HUES6 (cell line): ENCODE measurements at regions not wholly inside any gene's neighbourhood (a gene's known extent, or its start where the extent isn't known, plus 50 kb on each side); places are given as distances from the start of the nearest gene placed in this dataset.

Experiments used
- H3K27ac ChIP-seq: 2 replicates; pipeline ENCODE4 v1.7.0; 2013; ENCODE audit warnings: low read depth, mild to moderate bottlenecking, low read length, inconsistent platforms
- H3K27me3 ChIP-seq: 2 replicates; pipeline ENCODE4 v1.6.1; 2013; ENCODE audit warnings: low read length; ENCODE audit not compliant: control insufficient read depth, insufficient read depth
- H3K36me3 ChIP-seq: 2 replicates; pipeline ENCODE4 v1.6.1; 2013; ENCODE audit warnings: low read length; ENCODE audit not compliant: control insufficient read depth, insufficient read depth
- H3K4me1 ChIP-seq: 2 replicates; pipeline ENCODE4 v1.6.1; 2013; ENCODE audit warnings: low read length; ENCODE audit not compliant: control insufficient read depth, insufficient read depth
- H3K4me3 ChIP-seq: 2 replicates; pipeline ENCODE4 v1.5.1; 2013; ENCODE audit warnings: low read depth, low read length
- H3K9ac ChIP-seq: one replicate; pipeline ENCODE4 v1.6.1; 2013; ENCODE audit warnings: mild to moderate bottlenecking, low read length
- H3K9me3 ChIP-seq: 2 replicates; pipeline ENCODE4 v1.6.1; 2013; ENCODE audit warnings: low read depth, low read length; ENCODE audit not compliant: control insufficient read depth, insufficient read depth

GRCh38 chr11:127339376-127339775 is 338.8 kb upstream of the KIRREL3 start:
- Histone ChIP-seq H3K4me1 (no peaks in the 10 kb centered on the region; the same call in 1 of the 2 replicates), H3K36me3 (no peaks in the 10 kb centered on the region), H3K9ac (no peak overlapping the region), H3K4me3 (no peak overlapping the region), H3K9me3 (peaks cover 12% of the 10 kb centered on the region), H3K27ac (no peak overlapping the region), H3K27me3 (no peaks in the 10 kb centered on the region)

GRCh38 chr11:127338380-127339259 is 338.1 kb upstream of the KIRREL3 start:
- Histone ChIP-seq H3K9ac (no peak overlapping the region), H3K27me3 (no peaks in the 10 kb centered on the region), H3K4me1 (no peaks in the 10 kb centered on the region; the same call in 1 of the 2 replicates), H3K9me3 (peaks cover 12% of the 10 kb centered on the region), H3K4me3 (no peak overlapping the region), H3K36me3 (no peaks in the 10 kb centered on the region), H3K27ac (peak overlapping the region; percentile 2; the same call in 1 of the 2 replicates)

- H3K36me3 ChIP-seq = no peaks in the 10 kb centered on the region
- H3K27me3 ChIP-seq = no peaks in the 10 kb centered on the region
- H3K27ac ChIP-seq = no peak overlapping the region
- no peak overlapping the region for H3K4me3 ChIP-seq
- H3K9me3 ChIP-seq = peaks cover 8% of the 10 kb centered on the region; the same call in 1 of the 2 replicates
- no peaks in the 10 kb centered on the region; the same call in 1 of the 2 replicates for H3K4me1 ChIP-seq
- no peak overlapping the region for H3K9ac ChIP-seq
Observed at GRCh38 chr11:127334466-127334865, 333.9 kb upstream of the KIRREL3 start.

- Histone ChIP-seq H3K27me3 (no peaks in the 10 kb centered on the region), H3K36me3 (no peaks in the 10 kb centered on the region), H3K27ac (no peak overlapping the region)
Observed at GRCh38 chr11:127332896-127333295, 332.3 kb upstream of the KIRREL3 start.

DNA sequence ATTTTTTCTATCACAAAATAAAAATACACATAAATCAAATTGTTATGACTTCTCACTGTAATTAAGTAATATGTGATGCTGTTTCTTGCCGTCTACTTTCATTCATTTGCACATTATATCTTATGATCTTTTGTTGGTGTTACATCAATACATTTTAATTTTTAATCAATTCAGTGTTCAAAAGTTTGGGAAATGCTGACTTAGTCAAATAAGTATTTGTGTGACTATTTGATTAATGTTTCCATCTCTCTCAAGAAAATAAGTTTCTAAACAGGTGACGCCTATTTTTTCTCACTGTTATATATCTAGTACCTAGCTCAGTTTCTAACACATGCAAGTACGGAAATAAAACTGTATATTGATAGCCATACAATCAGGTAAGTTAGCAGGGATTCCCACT is 329.5 kb upstream of the KIRREL3 start:
- no peak overlapping the region for H3K27ac ChIP-seq
- H3K27me3 ChIP-seq = no peaks in the 10 kb centered on the region
- peaks cover 5% of the 10 kb centered on the region; the same call in 1 of the 2 replicates for H3K9me3 ChIP-seq
- H3K36me3 ChIP-seq = no peaks in the 10 kb centered on the region
- H3K9ac ChIP-seq = no peak overlapping the region
- no peaks in the 10 kb centered on the region for H3K4me1 ChIP-seq
- H3K4me3 ChIP-seq = no peak overlapping the region

More at GRCh38 chr11:127332896-127333295, 332.3 kb upstream of the KIRREL3 start:
- H3K4me3 ChIP-seq = no peak overlapping the region
- H3K4me1 ChIP-seq = no peaks in the 10 kb centered on the region; the same call in 1 of the 2 replicates
- peaks cover 8% of the 10 kb centered on the region; the same call in 1 of the 2 replicates for H3K9me3 ChIP-seq
- no peak overlapping the region for H3K9ac ChIP-seq

DNA sequence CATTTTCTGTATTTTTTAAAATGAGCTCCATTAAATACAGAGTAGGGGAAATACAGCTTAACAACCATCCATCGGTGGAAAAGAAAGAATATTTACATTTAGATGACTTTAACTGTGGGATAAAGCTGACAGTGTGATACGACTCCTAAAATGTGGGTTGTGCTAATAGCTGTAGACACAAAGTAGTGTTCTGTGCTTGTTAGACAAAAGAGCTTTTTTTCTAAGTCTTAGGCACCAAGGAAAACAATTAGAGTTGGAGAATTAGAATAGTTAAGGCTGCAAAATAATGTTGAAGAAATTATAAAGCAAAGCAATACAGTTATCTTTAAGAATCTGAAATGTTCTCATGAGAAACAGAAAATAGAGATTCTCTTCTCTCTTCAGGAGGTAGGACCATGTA is 307.7 kb upstream of the KIRREL3 start:
- Histone ChIP-seq H3K4me1 (peaks cover 6% of the 10 kb centered on the region; the same call in 1 of the 2 replicates), H3K9me3 (no peaks in the 10 kb centered on the region), H3K4me3 (no peak overlapping the region), H3K27me3 (no peaks in the 10 kb centered on the region), H3K27ac (no peak overlapping the region), H3K36me3 (no peaks in the 10 kb centered on the region), H3K9ac (no peak overlapping the region)

DNA sequence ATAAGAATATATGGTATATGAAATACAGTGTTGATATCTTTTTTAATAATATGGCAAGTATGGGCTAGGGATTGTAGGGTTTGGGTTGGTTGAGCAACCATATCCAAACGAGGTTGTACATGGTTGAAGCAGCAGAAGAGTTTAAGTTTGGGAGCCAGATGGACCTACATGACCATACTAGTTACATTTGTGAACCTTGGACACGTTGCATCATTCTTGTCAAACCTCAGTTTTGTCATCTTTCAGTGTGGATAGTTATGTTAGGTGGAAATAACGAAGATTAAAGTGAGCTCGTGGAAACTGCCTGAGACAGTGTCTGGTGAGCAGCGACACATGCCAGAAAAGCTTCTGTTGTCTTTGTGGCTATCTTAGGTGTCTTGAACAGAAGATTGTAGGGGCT is 307.1 kb upstream of the KIRREL3 start:
- H3K9me3 ChIP-seq = no peaks in the 10 kb centered on the region
- H3K36me3 ChIP-seq = no peaks in the 10 kb centered on the region

DNA sequence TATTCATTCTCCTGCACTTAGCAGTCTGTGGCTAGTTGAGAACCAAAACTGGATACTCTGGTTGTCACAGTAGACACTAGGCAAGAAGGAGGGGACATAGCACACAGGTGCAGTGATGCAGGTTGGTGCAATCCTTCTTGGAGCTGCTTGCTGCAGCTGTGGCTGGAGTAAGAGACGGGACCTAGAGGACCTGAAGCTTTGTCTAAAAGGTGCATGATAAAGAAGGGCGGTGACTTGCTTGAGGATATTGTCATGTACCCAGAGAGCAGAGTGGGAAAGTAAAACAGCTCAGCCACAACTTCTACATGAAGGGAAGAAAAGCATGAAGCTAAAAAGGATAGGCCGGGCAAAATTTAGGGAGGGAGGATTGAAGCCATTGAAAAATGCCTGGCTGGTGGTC is 304.1 kb upstream of the KIRREL3 start:
- Histone ChIP-seq H3K27me3 (no peaks in the 10 kb centered on the region), H3K36me3 (no peaks in the 10 kb centered on the region), H3K4me1 (peaks cover 6% of the 10 kb centered on the region; the same call in 1 of the 2 replicates), H3K9me3 (no peaks in the 10 kb centered on the region), H3K4me3 (no peak overlapping the region), H3K27ac (no peak overlapping the region), H3K9ac (no peak overlapping the region)

More for the DNA sequence above, 307.1 kb upstream of the KIRREL3 start:
- H3K9ac ChIP-seq = no peak overlapping the region
- peaks cover 6% of the 10 kb centered on the region; the same call in 1 of the 2 replicates for H3K4me1 ChIP-seq
- H3K4me3 ChIP-seq = no peak overlapping the region
- no peak overlapping the region for H3K27ac ChIP-seq
- H3K27me3 ChIP-seq = no peaks in the 10 kb centered on the region

- Histone ChIP-seq H3K27me3 (no peaks in the 10 kb centered on the region), H3K4me1 (no peaks in the 10 kb centered on the region), H3K4me3 (no peak overlapping the region), H3K9ac (no peak overlapping the region), H3K36me3 (no peaks in the 10 kb centered on the region), H3K9me3 (no peaks in the 10 kb centered on the region; the same call in 1 of the 2 replicates), H3K27ac (no peak overlapping the region)
Observed at GRCh38 chr11:127288926-127289325, 288.4 kb upstream of the KIRREL3 start.

- Histone ChIP-seq H3K4me3 (no peak overlapping the region), H3K36me3 (no peaks in the 10 kb centered on the region), H3K9ac (no peak overlapping the region), H3K9me3 (no peaks in the 10 kb centered on the region; the same call in 1 of the 2 replicates), H3K27me3 (no peaks in the 10 kb centered on the region), H3K4me1 (no peaks in the 10 kb centered on the region), H3K27ac (no peak overlapping the region)
Observed at GRCh38 chr11:127281534-127281933, 281.0 kb upstream of the KIRREL3 start.

DNA sequence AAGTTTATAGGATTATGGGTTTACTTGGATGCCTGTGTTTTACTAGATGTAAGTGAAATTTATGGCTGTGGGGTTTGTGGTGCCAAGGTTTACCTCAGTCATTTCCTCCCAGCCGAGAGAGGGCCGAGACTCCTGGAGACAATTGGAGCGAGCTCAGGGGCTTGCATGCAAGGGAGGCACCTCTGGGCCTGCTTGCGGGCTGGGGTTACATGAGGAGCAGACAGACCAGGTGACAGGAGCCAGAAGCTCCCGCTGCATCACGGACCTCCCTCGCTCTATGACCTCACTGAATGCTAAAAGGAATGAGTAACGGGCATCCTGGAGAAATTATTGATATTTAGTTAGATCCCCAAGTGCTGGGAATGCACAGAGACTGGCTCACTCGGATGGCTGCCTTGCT is 275.2 kb upstream of the KIRREL3 start:
- no peak overlapping the region for H3K27ac ChIP-seq
- no peaks in the 10 kb centered on the region for H3K27me3 ChIP-seq
- H3K4me3 ChIP-seq = no peak overlapping the region
- H3K9ac ChIP-seq = no peak overlapping the region
- H3K9me3 ChIP-seq = no peaks in the 10 kb centered on the region
- H3K4me1 ChIP-seq = 0 out of 2 replicates have a peak, but pooled peaks cover 3% of the 10 kb centered on the region
- no peaks in the 10 kb centered on the region for H3K36me3 ChIP-seq
